ENCODE measurements at regions not wholly inside any gene's neighbourhood (a gene's known extent, or its start where the extent isn't known, plus 50 kb on each side); places are given as distances from the start of the nearest gene placed in this dataset.

DNA sequence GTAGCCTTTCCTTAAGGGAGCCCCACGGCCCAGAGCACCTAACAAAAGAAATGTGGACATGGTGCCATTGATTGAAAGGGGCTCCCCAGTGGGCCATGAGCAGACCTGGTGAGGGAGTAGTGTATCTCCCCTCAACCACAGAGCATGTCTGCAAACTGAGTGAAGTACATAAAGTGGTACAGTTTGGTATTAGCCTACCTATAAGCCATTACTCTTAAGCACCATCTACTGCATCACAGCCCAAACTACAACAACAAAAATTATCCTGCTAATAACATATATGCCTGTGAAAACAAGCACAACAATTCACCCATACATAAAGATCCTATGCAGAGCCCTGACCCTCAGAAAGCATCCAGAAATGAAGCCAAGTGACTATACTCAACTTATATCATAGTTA is 407.8 kb downstream of the PTPRC start:
- TF ChIP-seq, protein P1, sequence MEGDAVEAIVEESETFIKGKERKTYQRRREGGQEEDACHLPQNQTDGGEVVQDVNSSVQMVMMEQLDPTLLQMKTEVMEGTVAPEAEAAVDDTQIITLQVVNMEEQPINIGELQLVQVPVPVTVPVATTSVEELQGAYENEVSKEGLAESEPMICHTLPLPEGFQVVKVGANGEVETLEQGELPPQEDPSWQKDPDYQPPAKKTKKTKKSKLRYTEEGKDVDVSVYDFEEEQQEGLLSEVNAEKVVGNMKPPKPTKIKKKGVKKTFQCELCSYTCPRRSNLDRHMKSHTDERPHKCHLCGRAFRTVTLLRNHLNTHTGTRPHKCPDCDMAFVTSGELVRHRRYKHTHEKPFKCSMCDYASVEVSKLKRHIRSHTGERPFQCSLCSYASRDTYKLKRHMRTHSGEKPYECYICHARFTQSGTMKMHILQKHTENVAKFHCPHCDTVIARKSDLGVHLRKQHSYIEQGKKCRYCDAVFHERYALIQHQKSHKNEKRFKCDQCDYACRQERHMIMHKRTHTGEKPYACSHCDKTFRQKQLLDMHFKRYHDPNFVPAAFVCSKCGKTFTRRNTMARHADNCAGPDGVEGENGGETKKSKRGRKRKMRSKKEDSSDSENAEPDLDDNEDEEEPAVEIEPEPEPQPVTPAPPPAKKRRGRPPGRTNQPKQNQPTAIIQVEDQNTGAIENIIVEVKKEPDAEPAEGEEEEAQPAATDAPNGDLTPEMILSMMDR (IDR thresholded peaks at IDR 0.05; ENCODE audit: insufficient read depth, low read depth, low read length): no peak
- TF ChIP-seq EZH2 (IDR thresholded peaks at IDR 0.05; ENCODE audit: insufficient read depth, low read length): no peak

Data from astrocyte (in vitro differentiated cells and primary cell).